HG02884 (cell line): ENCODE measurements at regions not wholly inside any gene's neighbourhood (a gene's known extent, or its start where the extent isn't known, plus 50 kb on each side); places are given as distances from the start of the nearest gene placed in this dataset.
"Not testable (repeated sequence)": the region's sequence is repeated elsewhere in the genome, so short reads cannot be mapped to it uniquely, and the experiment has no call there.

Source experiments
- ATAC-seq: cut with Tn5 transposase; IDR thresholded peaks from one replicate; pipeline ENCODE4 v1.9.1; 2021; ENCODE audit warnings: mild to moderate bottlenecking, moderate library complexity; ENCODE audit not compliant: unreplicated experiment

- ATAC-seq = no peak
Measured at GRCh38 chr1:181192316-181192715, 103.8 kb downstream of the IER5 start.

GRCh38 chr1:181202986-181203555 lies 114.6 kb downstream of the IER5 start:
- ATAC-seq = no peak

DNA sequence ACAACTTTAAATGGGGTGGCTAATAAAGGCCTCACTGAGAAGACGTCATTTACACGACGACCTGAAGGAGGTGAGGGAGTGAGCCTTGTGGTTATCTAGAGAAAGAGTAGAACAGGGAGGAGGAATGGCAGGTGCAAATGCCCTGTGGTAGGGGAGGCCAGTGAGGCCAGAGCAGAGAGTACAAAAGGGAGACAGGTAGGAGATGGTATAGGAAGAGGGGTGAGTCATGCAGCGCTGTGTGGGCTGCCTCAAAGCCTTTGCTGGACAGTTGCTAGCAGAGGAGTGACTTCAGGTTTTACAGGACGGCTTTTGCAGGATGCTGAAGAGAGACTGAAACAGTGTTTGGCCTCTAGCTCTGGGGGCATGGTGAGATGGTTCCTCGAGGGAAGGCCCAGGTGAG lies 116.0 kb downstream of the IER5 start:
- no peak for ATAC-seq

DNA sequence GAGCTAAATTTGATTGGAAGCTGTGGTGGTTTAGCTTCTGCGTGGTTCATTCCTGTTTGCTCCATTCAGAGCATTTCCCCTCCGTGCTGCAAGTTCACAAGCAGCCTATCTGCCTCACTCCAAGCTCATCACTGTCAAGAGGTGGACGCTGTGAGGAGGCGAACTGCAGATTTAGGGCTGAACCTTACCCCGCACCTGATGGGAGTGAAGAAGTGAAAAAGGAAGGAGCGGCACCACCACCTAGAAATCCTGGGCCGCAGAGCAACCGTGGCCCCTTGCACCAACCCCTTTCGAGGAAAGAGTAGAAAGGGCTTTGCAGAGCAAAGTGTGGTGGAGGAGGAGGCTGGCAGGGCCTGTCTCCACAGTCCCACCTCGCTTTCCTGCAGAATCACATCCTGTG lies 117.4 kb downstream of the IER5 start:
- ATAC-seq = no peak

- ATAC-seq = no peak
Measured at GRCh38 chr1:181206513-181206912, 118.0 kb downstream of the IER5 start.

DNA sequence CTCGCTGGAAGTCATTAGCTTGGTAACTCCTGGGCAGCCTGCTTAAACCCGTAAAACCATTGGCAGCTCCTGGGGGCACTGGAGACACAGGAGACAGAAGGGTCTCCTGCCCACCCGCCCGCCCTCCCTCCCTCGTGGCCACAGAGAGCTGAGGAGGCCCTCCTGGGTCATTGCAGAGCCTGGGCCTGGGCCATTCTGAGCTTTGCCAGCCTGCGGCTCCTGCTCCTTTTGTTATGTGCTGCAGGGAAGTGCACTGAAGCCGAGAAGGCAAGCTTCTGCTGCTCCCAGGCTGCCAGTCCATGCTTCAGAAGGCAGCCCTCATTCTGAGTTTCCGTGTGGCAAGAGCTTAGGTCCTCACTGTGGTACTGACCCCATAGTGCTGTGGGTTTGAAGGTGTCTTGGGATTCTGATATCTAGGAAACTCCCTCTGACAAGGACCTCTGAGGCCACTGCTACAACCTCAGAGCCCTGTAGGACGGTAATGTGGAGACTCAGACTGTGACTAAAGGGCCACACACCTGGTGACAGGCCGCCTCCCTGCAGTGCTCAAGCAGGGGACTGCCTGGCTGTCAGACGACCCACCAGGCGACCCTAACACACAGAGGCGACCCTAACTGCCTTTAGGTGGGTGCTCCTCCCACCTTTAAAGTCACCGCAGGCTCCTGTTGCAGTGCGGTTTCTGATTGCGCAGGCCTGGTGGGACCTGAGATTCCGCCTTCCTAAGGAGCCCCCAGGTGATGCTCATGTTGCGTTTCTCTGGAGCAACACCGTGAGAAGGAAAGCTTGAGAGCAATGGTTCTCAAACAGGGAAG lies 118.7 kb downstream of the IER5 start:
- no peak for ATAC-seq

- no peak for ATAC-seq
Measured at GRCh38 chr1:181208083-181208482, 119.6 kb downstream of the IER5 start.

- ATAC-seq = no peak
Measured at GRCh38 chr1:181208967-181209366, 120.5 kb downstream of the IER5 start.

DNA sequence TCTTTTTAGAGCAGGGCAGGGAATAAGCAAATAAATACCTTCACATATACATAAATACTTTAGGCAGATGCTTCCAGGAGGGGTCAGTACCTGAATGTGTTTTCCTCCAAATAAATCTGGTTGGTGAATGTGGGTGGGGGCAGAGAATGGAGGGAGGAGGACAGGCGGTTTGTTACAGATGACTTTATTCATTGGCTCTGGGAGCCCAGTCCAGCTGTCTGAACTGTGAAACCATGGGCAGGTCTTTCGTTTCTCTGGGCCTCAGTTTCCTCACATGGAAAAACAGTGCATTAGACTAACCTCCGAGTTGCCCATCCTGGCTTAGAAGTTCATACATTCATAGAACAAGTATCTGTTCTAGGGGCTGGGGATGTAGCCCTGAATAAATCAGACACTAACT lies 124.6 kb downstream of the IER5 start:
- ATAC-seq = no peak

DNA sequence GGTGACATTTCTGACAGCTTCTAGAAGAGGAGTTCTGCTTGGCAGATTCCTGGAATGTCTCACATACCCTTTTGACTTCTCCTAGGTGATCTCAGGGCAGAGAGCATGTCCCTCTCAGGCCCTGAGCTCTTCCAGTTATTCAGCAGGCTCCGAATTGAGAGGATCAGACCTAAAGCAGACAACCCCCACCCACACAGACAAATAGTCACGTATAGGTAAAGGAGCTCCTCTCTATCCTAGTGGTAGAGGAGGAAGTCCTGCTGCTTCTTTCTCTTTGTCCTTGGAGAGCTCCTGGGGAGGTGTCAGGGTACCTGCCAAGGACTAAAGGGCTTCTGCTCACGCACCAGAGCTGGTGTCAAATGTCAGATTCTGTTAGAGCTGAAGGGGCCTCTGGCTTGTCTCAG lies 128.1 kb downstream of the IER5 start:
- no peak for ATAC-seq

DNA sequence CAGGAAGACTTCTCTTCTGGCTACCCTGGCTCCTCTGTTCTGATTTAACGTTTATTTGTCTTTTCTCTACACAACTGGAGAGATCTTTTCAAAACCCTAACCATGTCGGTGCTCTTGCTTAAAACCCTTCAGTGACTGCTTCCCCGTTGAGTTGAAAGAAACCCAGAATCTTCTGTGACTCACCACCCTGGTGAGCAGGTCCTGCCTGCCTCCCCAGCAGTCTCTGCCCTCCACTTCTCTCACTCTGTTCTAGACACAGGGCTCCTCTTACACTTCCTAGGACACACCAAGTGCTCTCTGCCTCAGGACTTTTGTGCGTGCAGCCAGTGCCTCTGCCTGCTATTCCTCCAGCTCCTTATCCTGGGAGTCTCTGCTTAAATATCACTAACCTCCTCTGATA lies 131.4 kb downstream of the IER5 start:
- no peak for ATAC-seq

DNA sequence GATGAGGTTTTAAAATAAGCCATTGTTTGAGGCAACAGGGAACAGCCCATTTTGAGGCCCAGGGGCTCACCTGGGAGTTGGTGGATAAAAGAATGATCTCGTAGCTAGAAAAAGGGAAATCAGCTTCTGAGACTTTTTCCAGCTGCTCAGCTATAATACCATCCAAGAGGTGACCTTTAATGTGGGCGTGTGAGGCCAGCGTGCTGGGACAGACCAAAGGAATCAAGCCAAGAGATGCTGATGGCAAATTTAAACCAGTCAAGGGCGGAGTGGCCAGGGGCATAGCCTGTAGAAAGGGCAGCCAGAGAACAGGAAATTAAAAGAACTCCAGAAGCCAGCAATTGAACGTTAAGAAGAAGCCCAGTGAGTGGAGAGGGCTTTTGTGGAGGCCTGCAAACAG lies 132.6 kb downstream of the IER5 start:
- no peak for ATAC-seq

- no peak for ATAC-seq
Measured at GRCh38 chr1:181222972-181223505, 134.5 kb downstream of the IER5 start.

- ATAC-seq = not testable (repeated sequence)
Measured at GRCh38 chr1:181226728-181227127, 138.2 kb downstream of the IER5 start.

GRCh38 chr1:181239086-181239485 lies 150.6 kb downstream of the IER5 start:
- no peak for ATAC-seq

DNA sequence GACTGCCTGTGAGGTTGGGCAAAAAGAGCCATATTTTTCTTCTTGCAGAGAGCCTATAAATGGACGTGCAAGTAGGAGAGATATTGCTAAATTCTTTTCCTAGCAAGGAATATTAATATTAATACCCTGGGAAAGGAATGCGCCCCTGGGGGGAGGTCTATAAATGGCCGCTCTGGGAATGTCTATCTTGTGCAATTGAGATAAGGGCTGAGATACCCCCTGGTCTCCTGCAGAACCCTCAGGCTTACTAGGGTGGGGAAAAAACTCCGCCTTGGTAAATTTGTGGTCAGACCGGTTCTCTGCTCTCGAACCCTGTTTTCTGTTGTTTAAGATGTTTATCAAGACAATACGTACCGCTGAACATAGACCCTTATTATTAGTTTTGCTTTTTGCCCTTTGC lies 157.8 kb downstream of the IER5 start:
- not testable (repeated sequence) for ATAC-seq

- not testable (repeated sequence) for ATAC-seq
Measured at GRCh38 chr1:181248361-181248760, 159.9 kb downstream of the IER5 start.

- no peak for ATAC-seq
Measured at GRCh38 chr1:181249186-181249585, 160.7 kb downstream of the IER5 start.

GRCh38 chr1:181250038-181250437 lies 161.5 kb downstream of the IER5 start:
- ATAC-seq = no peak

GRCh38 chr1:181251001-181251712 lies 162.7 kb downstream of the IER5 start:
- no peak for ATAC-seq

DNA sequence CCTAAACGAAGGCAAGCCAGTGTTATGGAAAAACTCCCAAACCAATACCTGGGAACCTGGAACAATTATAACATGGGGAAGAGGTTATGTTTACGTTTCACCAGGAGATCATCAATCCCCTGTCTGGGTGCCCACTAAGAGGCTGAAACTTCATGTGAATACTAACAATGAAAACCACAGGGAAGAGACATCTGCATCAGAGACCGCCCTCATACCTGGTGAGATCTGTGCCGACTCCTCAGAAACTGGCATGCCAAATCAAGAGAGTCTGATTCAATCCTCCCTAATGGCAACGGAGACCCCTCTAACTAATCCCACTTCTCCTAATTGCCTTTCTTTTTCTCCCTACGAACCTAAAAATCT lies 163.2 kb downstream of the IER5 start:
- ATAC-seq = no peak

DNA sequence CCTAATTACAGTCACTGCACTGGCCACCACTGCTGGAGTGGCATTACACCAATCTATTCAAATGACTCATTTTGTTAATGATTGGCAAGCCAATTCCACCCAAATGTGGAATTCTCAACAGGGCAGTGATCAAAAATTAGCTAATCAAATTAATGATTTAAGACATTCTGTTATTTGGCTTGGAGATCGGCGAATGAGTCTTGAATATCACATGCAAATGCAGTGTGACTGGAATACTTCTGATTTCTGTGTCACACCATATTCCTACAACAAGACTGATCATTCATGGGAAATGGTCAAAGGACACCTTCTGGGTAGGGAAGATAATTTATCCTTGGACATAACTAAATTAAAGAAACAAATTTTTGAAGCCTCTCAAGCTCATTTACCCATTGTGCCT lies 165.1 kb downstream of the IER5 start:
- not testable (repeated sequence) for ATAC-seq
